Left forelimb (tissue), 1 donor: ENCODE measurements at regions not wholly inside any gene's neighbourhood (a gene's known extent, or its start where the extent isn't known, plus 50 kb on each side); places are given as distances from the start of the nearest gene placed in this dataset.

Experiments
- DNase-seq: peaks from one replicate; pipeline ENCODE4 v3.0.0-alpha.2; 2018; ENCODE audit warnings: low spot score

DNA sequence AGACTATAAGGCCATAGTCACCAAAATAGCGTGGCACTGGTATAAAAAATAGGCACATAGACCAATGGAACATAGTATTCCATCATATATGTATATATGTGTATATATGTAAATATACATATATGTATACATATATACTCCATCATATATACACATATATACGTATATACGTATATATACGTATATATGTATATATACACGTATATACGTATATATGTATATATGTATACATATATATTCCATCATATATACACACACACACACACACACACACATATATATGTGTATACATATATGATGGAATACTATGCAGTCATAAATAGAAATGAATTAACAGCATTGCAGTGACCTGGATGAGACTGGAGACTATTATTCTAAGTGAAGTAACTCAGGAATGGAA lies 204.6 kb downstream of the LTN1 start:
- no peak for DNase-seq

DNA sequence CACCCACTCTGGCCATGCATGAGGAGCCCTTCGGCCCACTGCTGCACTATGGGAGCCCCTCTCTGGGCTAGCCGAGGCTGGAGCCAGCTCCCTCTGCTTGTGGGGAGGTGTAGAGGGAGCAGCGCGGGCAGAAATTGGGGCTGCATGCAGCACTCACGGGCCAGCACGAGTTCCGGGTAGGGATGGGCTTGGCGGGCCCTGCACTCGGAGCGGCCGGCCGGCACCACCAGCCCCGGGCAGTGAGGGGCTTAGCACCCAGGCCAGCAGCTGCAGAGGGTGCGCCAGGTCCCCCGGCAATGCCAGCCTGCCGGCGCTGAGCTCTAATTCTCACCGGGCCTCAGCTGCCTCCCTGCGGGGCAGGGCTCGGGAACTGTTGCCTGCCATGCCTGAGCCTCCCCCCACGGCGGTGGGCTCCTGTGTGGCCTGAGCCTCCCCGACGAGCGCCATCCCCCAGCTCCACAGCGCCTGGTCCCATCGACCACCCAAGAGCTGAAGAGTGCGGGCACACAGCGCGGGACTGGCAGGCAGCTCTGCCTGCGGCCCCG lies 209.0 kb downstream of the LTN1 start:
- DNase-seq: no peak

DNA sequence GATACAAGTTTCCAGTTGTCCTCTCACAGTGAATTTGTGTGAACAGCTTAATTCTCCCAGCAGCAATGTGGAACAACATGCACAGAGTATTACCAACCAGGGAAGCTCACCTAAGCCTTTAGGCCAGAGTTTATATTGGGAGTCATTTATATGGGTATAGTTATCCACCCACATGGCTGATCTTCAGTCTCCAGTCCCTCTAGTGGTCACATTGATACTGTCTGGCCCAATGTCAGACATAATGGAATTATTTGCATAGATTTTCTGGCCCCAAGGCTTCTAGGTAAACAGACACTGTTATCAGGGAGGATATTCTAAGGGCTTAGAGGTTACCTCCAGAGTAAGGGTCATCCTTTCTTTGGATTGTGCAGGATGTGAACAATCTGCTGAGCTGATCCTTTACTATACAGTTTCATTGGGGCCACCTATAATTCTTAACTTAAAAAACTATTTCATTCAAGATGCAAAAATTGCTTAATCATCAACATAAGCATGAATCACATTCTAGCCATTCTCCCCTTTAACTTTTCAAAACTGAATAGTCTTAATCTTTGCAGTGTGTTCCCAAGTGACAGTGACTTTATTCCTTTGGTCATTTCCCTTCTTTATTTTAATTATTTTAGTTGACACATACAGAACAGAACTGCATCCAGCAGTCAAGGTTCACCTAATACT lies 210.9 kb downstream of the LTN1 start:
- DNase-seq: no peak

DNA sequence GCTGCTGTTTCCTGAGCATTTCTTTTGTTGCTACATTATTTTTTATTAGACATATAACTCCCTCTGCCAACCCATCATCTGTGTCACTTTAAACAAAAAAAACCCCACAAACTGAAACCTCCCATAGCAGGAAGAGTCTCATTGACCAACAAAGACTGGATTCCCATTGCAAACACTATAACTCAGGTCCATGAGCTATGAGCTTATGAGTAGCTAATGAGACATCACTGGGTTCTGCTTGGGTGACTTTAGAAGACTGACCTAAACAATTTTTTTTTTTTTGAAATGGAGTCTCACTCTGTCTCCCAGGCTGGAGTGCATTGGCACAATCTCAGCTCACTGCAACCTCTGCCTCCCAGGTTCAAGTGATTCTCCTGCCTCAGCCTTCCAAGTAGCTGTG lies 212.8 kb downstream of the LTN1 start:
- DNase-seq: no peak

DNA sequence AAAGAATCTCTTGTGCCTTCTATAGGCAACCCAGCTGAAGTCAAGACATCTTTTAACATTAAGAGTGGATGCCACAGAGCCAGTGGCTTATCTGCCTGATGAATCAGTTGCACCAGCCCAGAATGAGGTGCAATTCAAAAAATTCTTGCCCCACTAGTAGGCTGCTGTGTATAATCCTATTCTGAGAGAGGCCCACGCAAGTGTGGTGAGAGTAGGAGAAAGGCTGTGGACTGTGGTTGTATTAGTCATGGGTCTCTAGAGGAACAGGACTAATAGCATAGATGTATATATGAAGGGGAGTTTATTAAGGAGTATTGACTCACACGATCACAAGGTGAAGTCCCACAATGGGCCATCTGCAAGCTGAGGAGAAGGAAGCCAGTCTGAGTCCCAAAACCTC lies 216.4 kb downstream of the LTN1 start:
- no peak for DNase-seq

DNA sequence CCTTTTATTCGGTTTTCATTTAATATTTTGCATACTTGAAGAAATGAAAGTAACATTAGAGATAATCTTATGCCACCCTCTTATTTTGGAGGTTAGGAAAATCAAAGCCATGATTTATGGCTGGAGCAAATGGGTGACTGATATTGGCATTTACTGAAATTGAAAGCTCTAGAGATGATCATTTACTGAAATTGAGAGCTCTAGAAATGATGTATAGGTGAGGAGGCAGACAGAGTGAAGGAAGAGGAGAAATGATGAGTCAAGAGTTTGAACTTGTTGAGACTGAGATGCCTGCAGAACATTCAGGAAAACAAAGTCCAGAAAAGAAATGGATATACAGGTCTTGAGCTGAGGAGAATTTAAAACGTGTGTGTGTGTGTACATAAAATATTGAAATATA lies 217.6 kb downstream of the LTN1 start:
- no peak for DNase-seq

DNA sequence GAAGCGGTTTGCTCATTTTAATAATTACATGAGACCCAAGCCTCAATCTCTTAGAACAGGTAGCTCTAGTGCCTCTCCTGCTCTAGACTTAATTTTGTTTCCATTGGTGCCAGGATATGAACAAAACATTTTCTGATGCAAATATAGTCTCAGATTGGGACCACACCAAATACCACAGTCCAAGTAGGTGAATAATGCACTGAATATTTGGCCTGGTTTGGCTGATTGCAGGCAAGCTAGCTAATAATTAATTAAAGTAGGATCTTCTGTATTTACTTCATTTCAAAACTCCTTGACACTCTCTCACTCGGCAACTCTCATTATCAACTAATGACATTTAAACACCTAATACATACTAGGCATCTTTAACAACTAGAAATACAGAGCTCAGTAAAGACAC lies 219.6 kb downstream of the LTN1 start:
- DNase-seq: no peak

DNA sequence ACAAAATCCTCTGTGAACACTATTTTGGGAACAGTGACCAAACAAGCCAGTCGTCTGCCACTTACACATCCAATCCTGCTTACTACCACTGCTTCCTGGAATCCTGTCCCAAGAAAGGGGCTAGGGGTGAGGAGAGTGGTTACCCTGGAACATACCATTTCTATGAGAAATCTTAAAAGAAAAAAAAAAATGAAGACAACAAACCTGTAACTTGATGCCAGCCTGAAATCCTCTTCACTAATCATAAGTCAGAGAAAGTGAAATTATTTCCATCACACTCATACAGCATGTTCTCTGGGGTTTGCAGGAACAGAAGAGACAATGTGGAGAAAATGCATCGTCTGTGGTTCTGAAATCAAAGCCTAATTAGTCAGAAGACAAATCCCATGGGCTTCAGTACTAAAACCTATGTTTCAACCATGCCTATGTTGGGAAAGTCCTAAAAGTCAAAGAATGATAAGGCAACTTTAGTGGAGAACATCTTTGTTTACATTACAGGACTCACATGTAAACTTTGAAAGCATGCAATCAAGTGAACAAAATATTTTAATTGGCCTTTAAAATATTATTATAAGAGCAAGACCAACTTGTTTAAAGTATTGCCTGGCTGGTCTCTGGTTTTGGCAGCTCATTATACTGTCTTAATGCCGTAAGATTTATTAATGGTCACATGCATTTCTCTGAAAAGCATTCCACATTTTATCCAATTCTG lies 220.7 kb downstream of the LTN1 start:
- no peak for DNase-seq

DNA sequence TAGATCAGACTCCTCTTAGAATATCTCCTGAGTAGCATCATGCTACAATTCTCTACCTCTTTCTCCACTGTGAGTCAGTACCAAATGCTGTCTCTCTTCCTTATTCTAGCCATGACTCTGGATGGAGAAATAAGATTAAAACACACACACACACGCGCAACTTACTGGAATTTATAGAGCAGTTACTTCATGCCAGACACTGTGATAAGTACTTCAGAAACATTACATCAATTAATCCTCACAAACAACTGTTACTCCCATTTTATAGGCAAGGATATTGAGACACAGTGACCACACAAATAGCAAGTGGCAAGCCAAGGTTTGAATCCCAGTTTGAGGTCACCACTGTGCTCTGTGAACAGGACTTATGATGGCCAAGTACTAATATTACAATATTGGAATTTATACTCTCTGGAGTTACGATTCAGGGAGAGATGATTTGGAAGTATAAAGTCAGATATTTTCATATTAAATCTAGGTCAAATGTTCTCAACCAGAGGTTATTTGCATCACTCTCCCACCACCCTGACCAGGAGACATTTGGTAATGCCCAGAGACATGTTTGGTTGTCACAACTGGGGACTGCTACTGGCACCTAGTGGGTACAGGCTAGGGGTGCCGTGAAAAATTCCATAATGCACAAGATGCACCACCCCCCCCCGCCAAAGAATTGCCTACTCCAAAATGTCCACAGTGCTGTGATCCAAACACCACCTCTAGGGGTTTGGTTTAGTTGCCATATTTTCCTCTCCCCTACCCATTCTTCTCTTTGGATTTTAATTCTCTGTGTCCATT lies 221.6 kb downstream of the LTN1 start:
- DNase-seq: no peak

DNA sequence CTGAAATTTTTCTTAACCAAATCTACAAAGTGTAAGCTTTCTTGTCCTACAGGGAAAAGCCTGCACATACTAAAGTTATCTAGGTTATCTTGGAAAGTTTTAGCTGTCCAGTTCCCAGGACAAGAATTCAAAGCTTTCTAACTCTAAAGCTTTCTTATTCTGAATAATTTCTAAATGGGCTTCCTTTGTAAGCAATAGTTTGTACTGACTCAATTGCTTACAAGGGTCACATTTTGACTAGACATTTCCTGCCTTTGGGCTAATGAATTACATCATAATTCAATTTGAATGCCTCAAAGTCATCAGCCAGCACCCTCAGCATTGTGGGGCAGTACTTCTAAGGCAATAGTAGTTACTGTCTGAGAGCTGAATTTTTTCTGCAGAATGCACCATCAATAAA lies 223.0 kb downstream of the LTN1 start:
- no peak for DNase-seq

DNA sequence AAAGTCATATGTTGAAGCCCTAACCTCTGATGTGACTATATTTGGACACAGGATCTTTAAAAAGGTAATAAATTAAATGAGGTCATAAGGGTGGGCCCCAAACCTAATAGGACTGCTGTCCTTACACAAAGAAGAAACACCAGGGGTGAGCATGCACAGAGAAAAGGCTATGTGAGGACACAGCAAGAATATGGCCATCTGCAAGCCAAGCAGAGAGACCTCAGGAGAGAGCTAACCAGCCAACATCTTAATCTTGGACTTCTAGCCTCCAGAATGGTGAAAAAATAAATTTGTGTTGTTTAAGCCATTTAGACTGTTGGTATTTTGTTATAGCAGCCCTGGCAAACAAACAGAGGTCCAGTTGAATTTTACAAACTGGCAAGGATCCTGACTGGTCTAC lies 223.9 kb downstream of the LTN1 start:
- DNase-seq: no peak

DNA sequence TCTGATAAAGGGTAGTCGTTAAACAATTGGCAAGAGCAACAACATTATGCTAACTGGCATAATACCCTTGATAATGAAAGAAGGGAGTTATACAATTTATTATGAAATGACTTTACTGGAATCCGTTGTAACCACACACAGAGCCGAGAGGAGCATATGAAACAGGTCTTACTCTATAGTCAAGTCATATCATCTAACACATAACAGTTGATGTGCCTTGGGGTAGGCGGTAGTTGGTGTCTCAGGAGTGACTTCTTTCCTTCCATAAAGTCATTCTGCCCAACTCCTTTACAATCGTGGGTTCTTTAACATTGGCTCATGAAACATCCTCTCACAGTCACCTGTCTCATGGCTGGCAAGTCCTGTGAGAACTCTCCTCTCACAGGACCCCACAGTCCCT lies 225.2 kb downstream of the LTN1 start:
- DNase-seq: no peak

DNA sequence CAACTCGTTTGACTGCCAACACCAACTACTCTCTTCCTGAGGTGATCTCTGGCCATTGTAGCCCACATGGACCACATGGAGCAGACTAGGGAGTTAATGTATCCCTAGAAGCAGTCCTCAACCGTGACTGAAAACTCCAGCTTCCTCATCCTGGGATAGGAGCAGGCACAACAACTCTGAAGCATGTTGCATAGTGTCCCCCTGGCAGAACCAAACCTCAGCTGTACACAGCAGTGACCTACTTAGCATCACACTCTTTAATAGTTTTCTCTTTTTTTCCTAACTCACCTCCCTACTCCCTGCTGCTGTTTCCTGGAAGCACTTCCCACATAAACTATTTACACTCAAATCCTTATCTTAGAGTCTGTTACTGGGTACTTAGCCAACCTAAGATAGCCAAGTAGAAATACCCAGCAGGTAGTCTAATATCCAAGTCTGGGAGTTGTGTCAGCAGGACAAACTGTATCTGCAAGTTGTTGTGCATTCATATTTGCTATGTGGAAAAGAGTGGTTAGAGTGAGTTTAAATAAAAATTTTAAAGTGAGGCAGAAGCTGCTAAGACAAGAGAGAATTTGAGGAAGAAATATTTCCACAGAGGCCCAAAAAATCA lies 228.8 kb downstream of the LTN1 start:
- no peak for DNase-seq

DNA sequence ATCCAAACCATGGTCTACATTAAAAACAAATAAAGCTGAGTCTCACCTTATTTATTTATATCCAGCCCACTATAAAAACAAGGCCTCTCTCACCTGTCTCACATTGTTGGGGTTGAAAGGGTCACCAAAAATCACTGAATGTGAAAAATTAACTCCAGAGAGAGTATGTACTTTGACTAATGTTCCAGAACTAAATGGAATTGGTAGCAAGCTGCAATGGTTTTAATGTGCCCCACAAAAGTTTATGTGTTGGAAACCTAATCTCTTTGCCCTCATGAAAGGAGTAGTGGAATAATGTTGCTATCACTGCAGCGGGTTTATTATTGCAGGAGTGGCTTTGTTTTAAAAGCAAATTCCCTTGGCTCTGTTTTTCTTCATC lies 230.3 kb downstream of the LTN1 start:
- no peak for DNase-seq

DNA sequence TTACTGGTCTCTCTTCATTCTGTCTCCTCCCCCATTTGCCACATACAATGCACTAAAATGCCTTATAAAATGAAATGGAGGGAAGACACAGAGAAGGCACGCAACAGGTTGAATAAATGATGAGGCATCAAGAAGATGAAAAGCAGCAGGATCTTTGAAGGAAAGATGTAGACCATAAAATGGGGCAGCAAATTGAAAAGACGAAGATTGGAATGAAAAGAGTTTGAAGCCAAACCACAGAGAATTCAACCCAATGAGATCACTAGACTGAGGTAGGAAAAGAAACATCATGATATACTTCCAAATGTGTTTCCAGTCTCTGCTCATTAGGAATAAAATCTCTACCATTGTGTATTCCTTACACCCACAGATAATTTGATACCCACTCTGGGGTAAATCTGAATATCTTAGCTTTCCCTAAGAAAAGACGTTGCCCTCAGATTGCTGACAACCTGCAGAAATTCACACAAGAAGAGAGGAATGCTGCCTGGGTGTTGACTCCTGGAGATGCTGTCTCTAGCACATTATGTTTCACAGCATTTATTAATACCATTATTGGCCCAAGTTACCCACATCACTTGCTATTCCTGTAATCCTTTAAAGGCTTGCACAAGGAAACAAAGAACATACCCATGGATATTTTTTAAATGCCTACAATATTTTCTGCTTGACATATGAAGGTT lies 230.9 kb downstream of the LTN1 start:
- no peak for DNase-seq

DNA sequence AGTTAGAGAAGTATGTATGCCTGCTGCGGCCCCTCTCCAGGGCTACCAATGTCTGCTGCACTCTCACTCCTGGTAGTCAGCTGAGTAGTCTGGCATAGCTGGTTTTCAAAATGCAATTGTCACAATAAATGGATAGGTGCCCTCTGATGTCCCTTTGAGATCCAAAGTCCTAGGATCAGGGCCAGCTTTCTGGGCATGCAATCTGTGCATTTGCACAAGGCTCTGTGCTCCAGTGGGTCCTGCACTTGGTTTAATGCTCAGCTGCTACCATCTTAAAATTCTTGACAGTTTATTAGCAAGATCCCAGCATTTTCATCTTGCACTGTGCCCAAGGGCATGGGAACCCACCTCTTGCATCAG lies 233.8 kb downstream of the LTN1 start:
- DNase-seq: no peak

DNA sequence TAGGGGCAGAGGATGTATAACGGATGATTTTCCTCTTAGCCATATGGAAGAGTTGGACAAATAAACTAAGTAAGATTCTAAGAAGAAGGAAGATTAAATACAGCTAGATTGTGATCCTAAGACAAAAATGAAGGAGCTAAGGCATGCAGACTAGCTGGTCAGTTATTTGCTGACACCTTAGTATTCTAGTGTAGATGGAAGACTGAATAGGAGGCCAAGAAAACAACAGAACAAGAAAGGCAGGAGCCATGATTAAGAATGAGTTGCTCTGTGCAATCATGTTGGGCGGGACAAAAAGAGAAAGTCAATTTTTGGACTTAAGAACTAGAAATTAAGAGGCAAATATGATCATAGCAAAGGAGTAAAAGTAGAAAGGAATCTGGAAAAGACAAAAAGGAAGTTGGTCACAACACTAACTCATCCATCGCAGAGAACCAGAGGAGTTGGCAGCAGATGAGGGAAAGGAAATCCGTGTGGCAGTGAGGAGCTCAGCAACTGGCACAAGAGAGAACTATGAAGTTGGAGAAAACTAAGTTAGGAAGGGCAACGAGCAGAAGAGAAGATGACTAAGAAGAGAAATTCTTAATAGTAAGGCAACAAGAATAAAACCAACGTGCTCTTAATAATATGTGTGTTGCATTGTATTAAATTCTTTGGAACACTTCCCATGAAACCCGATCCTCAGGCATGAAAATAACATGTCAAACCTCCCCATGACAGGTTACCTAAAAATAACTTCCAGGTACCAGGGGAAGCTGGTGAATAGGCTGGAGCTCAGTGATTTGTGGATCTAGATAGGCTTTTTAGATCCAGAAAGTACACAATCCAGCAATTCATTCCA lies 234.4 kb downstream of the LTN1 start:
- no peak for DNase-seq

DNA sequence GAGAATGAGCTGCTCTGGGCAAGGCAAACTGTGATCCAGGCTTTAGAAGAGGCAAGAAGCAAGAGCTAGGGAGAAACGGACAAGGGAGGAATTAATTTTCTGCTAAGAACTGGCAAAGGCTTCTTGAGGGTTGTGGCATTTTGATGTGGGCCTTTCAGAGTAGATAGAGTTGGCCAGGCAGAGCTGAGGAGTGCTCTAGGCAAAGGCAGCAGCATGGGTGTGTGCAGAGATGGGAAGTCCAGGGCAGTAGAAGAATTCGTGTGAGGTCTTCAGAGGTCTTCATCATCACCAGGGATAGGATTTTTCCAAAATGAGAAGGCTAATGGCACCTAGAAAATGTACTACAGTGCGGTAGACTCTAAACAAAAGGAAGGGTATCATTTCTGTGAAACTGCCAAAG lies 237.8 kb downstream of the LTN1 start:
- no peak for DNase-seq

DNA sequence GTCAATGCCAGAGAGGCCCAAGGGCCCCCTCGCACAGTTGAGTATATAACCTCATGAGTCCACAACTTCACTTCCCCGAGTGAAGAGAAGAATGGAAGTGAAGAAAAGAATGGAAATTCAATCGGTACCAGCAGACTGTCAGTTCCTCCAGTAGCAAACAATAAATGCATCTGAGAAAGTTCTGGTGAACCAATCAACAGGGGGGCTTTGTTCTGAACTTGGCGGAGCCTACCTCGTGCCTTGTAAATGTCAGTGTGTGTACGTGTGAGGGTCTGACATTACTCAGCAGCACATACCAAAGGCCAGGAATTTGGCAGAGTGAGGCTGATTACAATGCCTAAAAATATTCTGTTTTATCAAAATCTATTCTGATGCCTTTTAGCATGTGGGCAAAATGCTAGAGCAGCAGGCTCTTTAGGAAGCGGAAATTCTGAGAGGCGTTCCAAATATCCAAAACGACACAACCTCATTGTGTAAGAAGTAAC lies 238.5 kb downstream of the LTN1 start:
- DNase-seq: no peak

DNA sequence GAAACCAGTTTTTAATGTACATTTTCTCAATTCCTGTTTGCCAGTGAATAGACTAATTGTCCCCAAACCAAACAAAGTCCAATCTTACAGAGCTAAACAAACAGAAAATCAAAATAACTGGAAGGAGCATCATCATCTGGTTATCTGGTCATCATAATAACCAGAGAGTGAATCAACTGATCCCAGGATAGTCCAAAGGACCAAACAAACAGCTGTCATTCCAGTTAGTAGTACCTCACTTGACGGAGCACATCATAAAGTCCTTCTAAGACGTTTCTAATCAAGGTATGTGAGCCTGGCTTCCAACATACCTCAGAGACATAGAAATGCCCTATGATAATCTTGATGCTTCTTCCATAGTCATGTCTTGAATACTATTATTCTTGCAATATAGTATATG lies 240.5 kb downstream of the LTN1 start:
- no peak for DNase-seq

DNA sequence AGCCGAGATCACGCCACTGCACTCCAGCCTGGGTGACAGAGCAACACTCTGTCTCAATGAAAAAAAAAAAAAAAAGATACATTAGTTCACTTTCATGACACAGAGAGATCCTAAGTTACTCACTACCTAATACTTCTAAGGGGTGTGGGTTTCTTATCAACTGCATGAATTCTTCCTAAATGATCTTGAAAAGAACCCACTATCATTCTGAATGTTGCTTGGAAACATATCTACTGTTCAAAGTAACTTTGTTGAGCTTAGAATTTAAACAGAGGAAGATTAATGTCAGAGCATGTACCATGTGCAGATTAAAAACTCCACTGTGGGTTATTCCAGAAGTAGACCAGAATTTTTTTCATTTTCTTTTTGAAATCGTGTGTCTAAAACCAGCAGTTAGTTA lies 241.5 kb downstream of the LTN1 start:
- no peak for DNase-seq
